SK-N-SH treated with all-trans-retinoic acid at 6 μM for 48 hours (cell line): ENCODE measurements at regions not wholly inside any gene's neighbourhood (a gene's known extent, or its start where the extent isn't known, plus 50 kb on each side); places are given as distances from the start of the nearest gene placed in this dataset.

Experiments
- ATAC-seq: fragments of 200-7000 bp; cut with Tn5 transposase; 3 replicates; pipeline ENCODE4 v1.9.1; 2020; ENCODE audit warnings: mild to moderate bottlenecking, moderate library complexity
- ARNTL ChIP-seq: fragments of 450-650 bp; formaldehyde crosslinking; IDR thresholded peaks from 2 replicates; pipeline ENCODE4 v1.5.0; 2020; ENCODE audit warnings: low read depth, mild to moderate bottlenecking, moderate library complexity, borderline replicate concordance
- CREB5 ChIP-seq: fragments of 250-450 bp; sonication (Bioruptor Pico); IDR thresholded peaks from 2 replicates; pipeline ENCODE4 v1.5.1; 2020; ENCODE audit warnings: low read depth, mild to moderate bottlenecking, moderate library complexity
- OSR1 ChIP-seq: fragments of 250-450 bp; sonication (Bioruptor Pico); IDR thresholded peaks from 2 replicates; pipeline ENCODE4 v1.8.0; 2022; ENCODE audit warnings: moderate library complexity, mild to moderate bottlenecking, inconsistent platforms
- POU6F1 ChIP-seq: fragments of 250-450 bp; sonication (Bioruptor Pico); IDR thresholded peaks from 2 replicates; pipeline ENCODE4 v1.8.0; 2021; ENCODE audit warnings: low read depth, mild to moderate bottlenecking, moderate library complexity, borderline replicate concordance
- TSHZ2 ChIP-seq: fragments of 250-450 bp; sonication (Bioruptor Pico); IDR thresholded peaks from 2 replicates; pipeline ENCODE4 v1.5.0; 2020; ENCODE audit warnings: mild to moderate bottlenecking, moderate library complexity
- ZFP3 ChIP-seq: fragments of 250-450 bp; sonication (Bioruptor Pico); IDR thresholded peaks from 2 replicates; pipeline ENCODE4 v1.5.0; 2020; ENCODE audit warnings: mild to moderate bottlenecking, moderate library complexity
- ZNF70 ChIP-seq: fragments of 450-650 bp; formaldehyde crosslinking; IDR thresholded peaks from 2 replicates; pipeline ENCODE4 v1.5.0; 2020; ENCODE audit warnings: mild to moderate bottlenecking, moderate library complexity

- TF ChIP-seq ZNF70 (CRISPR knock-in tag) (no peak), OSR1 (CRISPR knock-in tag) (no peak), ARNTL (CRISPR knock-in tag) (no peak), ZFP3 (CRISPR knock-in tag) (no peak), TSHZ2 (CRISPR knock-in tag) (no peak)
- no peak for ATAC-seq
These were observed 216.5 kb downstream of the URB2 start for GRCh38 chr1:229842302-229843255.

DNA sequence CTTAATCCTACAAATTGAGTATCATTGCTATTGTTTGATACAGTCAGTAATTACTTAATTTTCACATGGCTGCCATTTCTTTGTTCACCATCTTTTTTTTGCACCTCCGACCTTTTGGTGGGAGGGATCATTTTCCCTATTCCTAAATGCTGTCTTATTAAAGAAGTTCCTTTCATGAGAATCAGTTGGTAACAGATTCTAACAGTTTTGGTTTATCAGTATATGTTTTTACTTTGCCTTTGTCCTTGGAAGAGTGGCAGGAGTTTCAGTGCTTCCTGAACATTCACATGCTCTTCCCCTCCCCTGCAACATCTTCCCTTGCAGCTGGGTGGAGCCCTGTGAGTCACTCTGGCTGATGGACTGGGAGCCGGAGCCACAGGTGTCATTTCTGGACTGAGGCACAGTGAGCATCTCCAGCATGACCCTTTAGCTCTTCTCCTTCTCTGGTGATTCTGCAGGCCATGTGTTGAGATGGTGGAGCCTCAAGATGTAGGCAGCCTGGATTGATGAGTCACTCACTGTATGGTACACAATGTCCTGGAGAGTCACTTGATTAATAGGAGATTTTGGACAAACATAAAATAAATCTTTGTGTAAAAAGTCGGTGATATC, 217.7 kb downstream of the URB2 start:
- TF ChIP-seq CREB5 (CRISPR knock-in tag): no peak
- no peak for TF ChIP-seq TSHZ2 (CRISPR knock-in tag)
- no peak for TF ChIP-seq ZNF70 (CRISPR knock-in tag)
- ATAC-seq: no peak

DNA sequence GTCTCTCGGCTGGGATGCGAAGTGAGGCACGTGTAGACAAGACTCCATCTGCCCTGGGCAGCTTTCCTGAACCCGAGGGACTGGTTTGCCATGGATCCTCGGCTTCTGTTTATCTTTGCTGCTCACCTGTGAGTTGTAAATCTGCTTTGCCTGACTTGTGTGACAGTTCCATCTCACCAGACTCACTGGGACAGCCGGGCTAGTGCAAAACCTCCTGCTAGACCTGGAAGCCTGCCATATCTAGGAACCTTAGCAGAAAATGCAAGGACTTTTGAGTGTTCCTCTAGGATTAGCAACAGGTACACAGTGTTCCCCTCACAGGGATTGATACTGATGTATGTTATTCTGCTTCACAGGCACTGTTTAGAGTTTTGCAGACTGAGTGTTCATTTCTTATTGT, 218.6 kb downstream of the URB2 start:
- ATAC-seq: no peak

More for the DNA sequence above, 218.6 kb downstream of the URB2 start:
- no peak for TF ChIP-seq TSHZ2 (CRISPR knock-in tag)
- no peak for TF ChIP-seq POU6F1 (CRISPR knock-in tag)
- TF ChIP-seq OSR1 (CRISPR knock-in tag): no peak
- no peak for TF ChIP-seq ARNTL (CRISPR knock-in tag)
